Neural cell (in vitro differentiated cells): ENCODE measurements at regions not wholly inside any gene's neighbourhood (a gene's known extent, or its start where the extent isn't known, plus 50 kb on each side); places are given as distances from the start of the nearest gene placed in this dataset.

Experiments used
- H2AFZ ChIP-seq: fragments of 200-600, 300-800 bp; sonication (generic), shearing (Covaris generic); 2 replicates; pipeline ENCODE4 v1.6.0; 2014; ENCODE audit warnings: low read depth, mild to moderate bottlenecking, antibody characterized with exemption, low read length, moderate library complexity
- H3F3A ChIP-seq: fragments of 200-600 bp; shearing (Covaris generic); 2 replicates; pipeline ENCODE4 v1.6.1; 2016; ENCODE audit warnings: mild to moderate bottlenecking, moderate library complexity, mixed read lengths, antibody characterized with exemption, low read length; ENCODE audit not compliant: insufficient read depth, poor library complexity, severe bottlenecking
- H3K27ac ChIP-seq: fragments of 200-600, 300-800 bp; sonication (generic), shearing (Covaris generic); 2 replicates; pipeline ENCODE4 v1.5.1; 2014; ENCODE audit warnings: mild to moderate bottlenecking, low read length, moderate library complexity
- H3K27me3 ChIP-seq: fragments of 300-800, 200-600 bp; sonication (generic), shearing (Covaris generic); 2 replicates; pipeline ENCODE4 v1.6.0; 2014; ENCODE audit warnings: mild to moderate bottlenecking, low read depth, low read length, moderate library complexity; ENCODE audit not compliant: insufficient read depth
- H3K36me3 ChIP-seq: fragments of 300-800, 200-600 bp; sonication (generic), shearing (Covaris generic); 2 replicates; pipeline ENCODE4 v1.5.1; 2014; ENCODE audit warnings: mild to moderate bottlenecking, antibody characterized with exemption, low read length, moderate library complexity; ENCODE audit not compliant: insufficient read depth
- H3K4me2 ChIP-seq: fragments of 300-800, 200-600 bp; sonication (generic), shearing (Covaris generic); 2 replicates; pipeline ENCODE4 v1.6.0; 2014; ENCODE audit warnings: mild to moderate bottlenecking, low read length
- H3K4me3 ChIP-seq: fragments of 300-800, 200-600 bp; sonication (generic), shearing (Covaris generic); 2 replicates; pipeline ENCODE4 v1.5.1; 2014; ENCODE audit warnings: mild to moderate bottlenecking, low read length, moderate library complexity
- H3K79me2 ChIP-seq: fragments of 200-600 bp; shearing (Covaris generic); replicated peaks from 2 replicates; pipeline ENCODE4 v1.6.0; 2014; ENCODE audit warnings: mild to moderate bottlenecking, low read length, moderate library complexity; ENCODE audit not compliant: insufficient read depth
- H3K9ac ChIP-seq: fragments of 300-800, 200-600 bp; sonication (generic), shearing (Covaris generic); 2 replicates; pipeline ENCODE4 v1.6.1; 2016; ENCODE audit warnings: mild to moderate bottlenecking, low read length, mixed read lengths
- H3K9me2 ChIP-seq: fragments of 200-600 bp; shearing (Covaris generic); 2 replicates; pipeline ENCODE4 v1.6.1; 2016; ENCODE audit warnings: mild to moderate bottlenecking, low read length, mixed read lengths; ENCODE audit not compliant: insufficient read depth
- H3K9me3 ChIP-seq: fragments of 200-600, 300-800 bp; sonication (generic), shearing (Covaris generic); 2 replicates; pipeline ENCODE4 v1.6.1; 2016; ENCODE audit warnings: mild to moderate bottlenecking, mixed run types, low read length, moderate library complexity, mixed read lengths
- H4K20me1 ChIP-seq: fragments of 200-600 bp; shearing (Covaris generic); 2 replicates; pipeline ENCODE4 v1.6.1; 2016; ENCODE audit warnings: mild to moderate bottlenecking, mixed run types; ENCODE audit not compliant: insufficient read depth
- CTCF ChIP-seq: fragments of 450-650 bp; IDR thresholded peaks from 2 replicates; pipeline ENCODE4 v1.5.1; 2014; ENCODE audit warnings: antibody characterized with exemption, mild to moderate bottlenecking, moderate library complexity; ENCODE audit not compliant: poor library complexity, severe bottlenecking
- EP300 ChIP-seq: fragments of 450-650 bp; conservative IDR thresholded peaks from 2 replicates; pipeline ENCODE4 v1.6.1; 2014; ENCODE audit warnings: antibody characterized with exemption, mild to moderate bottlenecking, moderate library complexity; ENCODE audit not compliant: poor library complexity, severe bottlenecking
- EZH2 ChIP-seq: fragments of 200-600, 300-800 bp; shearing (Covaris generic), sonication (generic); IDR thresholded peaks from 2 replicates; pipeline ENCODE4 v1.6.1; 2014; ENCODE audit warnings: antibody characterized with exemption, low read length, borderline replicate concordance, mild to moderate bottlenecking; ENCODE audit not compliant: insufficient read depth, poor library complexity, severe bottlenecking
- MXI1 ChIP-seq: fragments of 450-650 bp; conservative IDR thresholded peaks from 2 replicates; pipeline ENCODE4 v1.6.1; 2014; ENCODE audit warnings: antibody characterized with exemption, mild to moderate bottlenecking; ENCODE audit not compliant: poor library complexity, severe bottlenecking
- POLR2AphosphoS5 ChIP-seq: IDR thresholded peaks from 2 replicates; pipeline ENCODE4 v1.6.1; 2012
- RAD21 ChIP-seq: fragments of 450-650 bp; conservative IDR thresholded peaks from 2 replicates; pipeline ENCODE4 v1.6.1; 2014; ENCODE audit warnings: antibody characterized with exemption, mild to moderate bottlenecking, moderate library complexity
- REST ChIP-seq: IDR thresholded peaks from 2 replicates; pipeline ENCODE4 v1.6.1; 2012; ENCODE audit warnings: borderline replicate concordance
- SMC3 ChIP-seq: fragments of 450-650 bp; conservative IDR thresholded peaks from 2 replicates; pipeline ENCODE4 v1.6.1; 2014; ENCODE audit warnings: antibody characterized with exemption, mild to moderate bottlenecking, moderate library complexity; ENCODE audit not compliant: poor library complexity
- TAF1 ChIP-seq: IDR thresholded peaks from 2 replicates; pipeline ENCODE4 v1.6.1; 2012; ENCODE audit warnings: low read depth

- H3K27ac ChIP-seq = no peak overlapping the region
- no peaks in the 10 kb centered on the region for H3K79me2 ChIP-seq
- H3K9me3 ChIP-seq = no peaks in the 10 kb centered on the region
- no peak overlapping the region for H3K9ac ChIP-seq
- no peaks in the 10 kb centered on the region for H3K27me3 ChIP-seq
- H2AFZ ChIP-seq = no peak overlapping the region
- H4K20me1 ChIP-seq = no peaks in the 10 kb centered on the region
- H3K36me3 ChIP-seq = no peaks in the 10 kb centered on the region
- H3K9me2 ChIP-seq = no peaks in the 10 kb centered on the region
- no peaks in the 10 kb centered on the region for H3F3A ChIP-seq
- TF ChIP-seq TAF1 = no peak
- no peak for TF ChIP-seq SMC3
- no peak for TF ChIP-seq REST
- TF ChIP-seq POLR2AphosphoS5 = no peak
- TF ChIP-seq CTCF = no peak
- TF ChIP-seq EZH2 = no peak
- no peak for TF ChIP-seq RAD21
- H3K4me2 ChIP-seq = no peak overlapping the region
- H3K4me3 ChIP-seq = no peak overlapping the region
Observed at GRCh38 chr22:48451891-48452290, 1375.8 kb downstream of the BRD1 start.

GRCh38 chr22:48450188-48450825, 1377.4 kb downstream of the BRD1 start:
- H3K9me2 ChIP-seq = no peaks in the 10 kb centered on the region
- no peak overlapping the region for H3K4me2 ChIP-seq
- TF ChIP-seq POLR2AphosphoS5 (no peak), REST (no peak), MXI1 (no peak), RAD21 (no peak), EZH2 (no peak), SMC3 (no peak), TAF1 (no peak), CTCF (no peak), EP300 (no peak)

More at GRCh38 chr22:48450188-48450825, 1377.4 kb downstream of the BRD1 start:
- Histone ChIP-seq H3K36me3 (no peaks in the 10 kb centered on the region), H3K79me2 (no peaks in the 10 kb centered on the region), H3K4me3 (no peak overlapping the region), H3F3A (no peaks in the 10 kb centered on the region), H2AFZ (no peak overlapping the region), H3K9me3 (no peaks in the 10 kb centered on the region), H3K27me3 (no peaks in the 10 kb centered on the region), H3K27ac (no peak overlapping the region), H3K9ac (no peak overlapping the region), H4K20me1 (no peaks in the 10 kb centered on the region)
